ENCODE measurements at regions not wholly inside any gene's neighbourhood (a gene's known extent, or its start where the extent isn't known, plus 50 kb on each side); places are given as distances from the start of the nearest gene placed in this dataset.

GRCh38 chr18:40932862-40933261, 1022.2 kb upstream of the PIK3C3 start (continued):
- no peak for TF ChIP-seq RAD21 (IDR thresholded peaks at IDR 0.05 in 1 of 2, conservative IDR thresholded peaks at IDR 0.05 in 1 of 2; ENCODE audit: low read depth in 2 of 2, low read length in 2 of 2)

All from H1 (cell line).